ENCODE measurements at regions not wholly inside any gene's neighbourhood (a gene's known extent, or its start where the extent isn't known, plus 50 kb on each side); places are given as distances from the start of the nearest gene placed in this dataset.

DNA sequence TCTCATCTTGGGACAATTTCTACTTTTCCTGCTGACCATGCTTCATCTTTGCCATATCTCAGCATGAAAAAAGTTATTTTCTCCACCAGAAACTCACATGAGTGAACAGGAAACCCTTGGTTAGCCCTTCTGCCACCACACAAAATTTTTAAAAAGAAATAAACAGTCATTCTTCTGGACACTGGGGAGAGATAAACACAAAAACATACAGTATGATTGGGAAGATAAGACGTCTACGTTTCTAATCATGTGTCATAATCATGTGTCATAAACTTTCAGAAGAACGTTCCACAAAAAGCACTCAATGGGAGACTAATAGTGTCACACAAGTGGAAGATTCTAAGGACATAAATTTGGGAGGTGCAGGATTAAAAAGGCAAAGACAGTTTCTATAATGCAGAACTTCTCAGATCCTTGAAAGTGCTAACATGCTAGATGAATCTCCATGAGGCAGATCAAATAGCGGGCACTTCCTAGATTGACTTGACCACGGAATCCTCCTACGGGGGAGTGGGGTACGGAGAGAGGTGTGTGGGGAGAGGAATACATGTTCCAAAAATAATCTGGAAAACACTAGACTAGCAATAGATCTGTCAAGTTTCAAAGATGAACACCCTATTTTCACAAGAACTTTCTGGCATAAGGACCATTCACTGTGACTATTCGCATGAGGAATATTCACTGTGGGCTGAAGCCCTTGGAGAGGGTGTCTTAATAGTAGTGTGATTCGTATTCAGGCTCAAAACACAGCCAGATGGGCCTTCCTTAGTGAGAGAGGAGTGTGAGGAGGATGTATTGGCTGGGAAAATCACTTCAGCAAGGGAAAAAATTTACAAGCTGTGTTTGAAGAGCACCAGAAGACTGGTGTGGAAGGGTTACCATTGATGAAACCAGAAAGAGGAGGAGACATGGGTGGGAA, 206.7 kb downstream of the SETD4 start:
- no peak for DNase-seq (ENCODE audit: low read depth in 1 of 2, low spot score in 1 of 2)
- H3K4me3 ChIP-seq (replicated peaks; ENCODE audit: insufficient read depth, low read length) = no peak overlapping the region
- no peak overlapping the region for H3K27ac ChIP-seq (replicated peaks)
- H3K27me3 ChIP-seq (ENCODE audit: insufficient read depth, poor library complexity, severe bottlenecking) = peaks cover 12% of the 10 kb centered on the region
- TF ChIP-seq POLR2AphosphoS5 (IDR thresholded peaks at IDR 0.05; ENCODE audit: low read depth) = no peak
- TF ChIP-seq GABPA (IDR thresholded peaks at IDR 0.05; ENCODE audit: low read depth) = no peak
- no peak for TF ChIP-seq REST (IDR thresholded peaks at IDR 0.05; ENCODE audit: insufficient replicate concordance, low read depth)
- no peak for TF ChIP-seq SPI1 (IDR thresholded peaks at IDR 0.05; ENCODE audit: borderline replicate concordance, low read depth)

DNA sequence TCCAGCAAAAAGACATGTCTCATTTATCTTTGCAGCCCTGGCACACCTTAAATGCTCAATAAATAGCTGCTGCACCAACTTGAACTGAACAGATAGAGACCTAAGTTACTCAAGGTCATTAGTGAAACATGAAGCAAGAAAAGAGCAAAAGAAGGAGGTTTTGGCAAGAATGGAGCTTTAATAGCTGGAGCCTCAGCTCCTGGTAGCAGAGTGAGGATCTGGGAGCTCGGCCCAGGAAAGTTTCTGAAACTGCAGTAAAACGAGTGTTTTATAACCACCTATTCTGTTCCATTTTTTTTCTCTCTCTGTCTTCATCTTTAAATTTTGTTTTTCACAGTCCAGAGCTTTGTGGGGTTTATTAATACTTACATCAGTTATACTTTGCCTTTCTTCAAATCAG, 207.5 kb downstream of the SETD4 start:
- no peak for DNase-seq (ENCODE audit: low read depth in 1 of 2, low spot score in 1 of 2)
- Histone ChIP-seq H3K27ac (replicated peaks) (no peak overlapping the region), H3K4me3 (replicated peaks; ENCODE audit: insufficient read depth, low read length) (no peak overlapping the region), H3K27me3 (ENCODE audit: insufficient read depth, poor library complexity, severe bottlenecking) (peaks cover 12% of the 10 kb centered on the region)
- TF ChIP-seq REST (IDR thresholded peaks at IDR 0.05; ENCODE audit: insufficient replicate concordance, low read depth) (no peak), POLR2AphosphoS5 (IDR thresholded peaks at IDR 0.05; ENCODE audit: low read depth) (no peak), GABPA (IDR thresholded peaks at IDR 0.05; ENCODE audit: low read depth) (no peak), SPI1 (IDR thresholded peaks at IDR 0.05; ENCODE audit: borderline replicate concordance, low read depth) (no peak)
- TF ChIP-seq, protein P1, sequence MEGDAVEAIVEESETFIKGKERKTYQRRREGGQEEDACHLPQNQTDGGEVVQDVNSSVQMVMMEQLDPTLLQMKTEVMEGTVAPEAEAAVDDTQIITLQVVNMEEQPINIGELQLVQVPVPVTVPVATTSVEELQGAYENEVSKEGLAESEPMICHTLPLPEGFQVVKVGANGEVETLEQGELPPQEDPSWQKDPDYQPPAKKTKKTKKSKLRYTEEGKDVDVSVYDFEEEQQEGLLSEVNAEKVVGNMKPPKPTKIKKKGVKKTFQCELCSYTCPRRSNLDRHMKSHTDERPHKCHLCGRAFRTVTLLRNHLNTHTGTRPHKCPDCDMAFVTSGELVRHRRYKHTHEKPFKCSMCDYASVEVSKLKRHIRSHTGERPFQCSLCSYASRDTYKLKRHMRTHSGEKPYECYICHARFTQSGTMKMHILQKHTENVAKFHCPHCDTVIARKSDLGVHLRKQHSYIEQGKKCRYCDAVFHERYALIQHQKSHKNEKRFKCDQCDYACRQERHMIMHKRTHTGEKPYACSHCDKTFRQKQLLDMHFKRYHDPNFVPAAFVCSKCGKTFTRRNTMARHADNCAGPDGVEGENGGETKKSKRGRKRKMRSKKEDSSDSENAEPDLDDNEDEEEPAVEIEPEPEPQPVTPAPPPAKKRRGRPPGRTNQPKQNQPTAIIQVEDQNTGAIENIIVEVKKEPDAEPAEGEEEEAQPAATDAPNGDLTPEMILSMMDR (IDR thresholded peaks at IDR 0.05; ENCODE audit: insufficient read depth, low read length) = no peak

- no peak overlapping the region for H3K4me3 ChIP-seq (replicated peaks; ENCODE audit: insufficient read depth, low read length)
- peaks cover 12% of the 10 kb centered on the region for H3K27me3 ChIP-seq (ENCODE audit: insufficient read depth, poor library complexity, severe bottlenecking)
- no peak overlapping the region for H3K27ac ChIP-seq (replicated peaks)
Measured at GRCh38 chr21:35850542-35851103, 209.7 kb downstream of the SETD4 start.

DNA sequence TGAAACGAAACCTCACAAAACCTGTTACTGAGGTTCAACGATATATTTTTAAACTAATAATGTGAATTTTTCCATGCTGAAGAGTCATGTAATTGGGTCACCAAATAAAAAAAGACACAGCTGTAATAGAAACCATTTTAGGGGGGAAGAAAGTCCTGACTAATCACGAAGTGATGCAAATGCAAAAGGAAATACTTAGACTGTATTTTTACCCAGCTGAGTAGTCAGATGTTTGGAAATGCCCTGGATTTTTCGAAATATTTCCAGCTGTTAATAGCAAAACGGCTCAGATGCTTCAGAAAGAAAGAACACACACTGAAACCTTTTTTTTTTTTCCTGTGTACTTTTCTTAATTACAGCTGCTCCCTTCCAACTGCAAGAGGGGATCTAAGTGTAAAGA, 210.3 kb downstream of the SETD4 start:
- Histone ChIP-seq H3K4me3 (replicated peaks; ENCODE audit: insufficient read depth, low read length) (no peak overlapping the region), H3K27me3 (ENCODE audit: insufficient read depth, poor library complexity, severe bottlenecking) (peaks cover 12% of the 10 kb centered on the region), H3K27ac (replicated peaks) (no peak overlapping the region)
- no peak for TF ChIP-seq POLR2AphosphoS5 (IDR thresholded peaks at IDR 0.05; ENCODE audit: low read depth)
- TF ChIP-seq GABPA (IDR thresholded peaks at IDR 0.05; ENCODE audit: low read depth) = no peak
- no peak for TF ChIP-seq SPI1 (IDR thresholded peaks at IDR 0.05; ENCODE audit: borderline replicate concordance, low read depth)
- TF ChIP-seq, protein P1 (IDR thresholded peaks at IDR 0.05; ENCODE audit: insufficient read depth, low read length) = no peak
- TF ChIP-seq REST (IDR thresholded peaks at IDR 0.05; ENCODE audit: insufficient replicate concordance, low read depth) = no peak
- no peak for DNase-seq (ENCODE audit: low read depth in 1 of 2, low spot score in 1 of 2)

More at GRCh38 chr21:35850542-35851103, 209.7 kb downstream of the SETD4 start:
- DNase-seq (ENCODE audit: low read depth in 1 of 2, low spot score in 1 of 2) = no peak
- no peak for TF ChIP-seq POLR2AphosphoS5 (IDR thresholded peaks at IDR 0.05; ENCODE audit: low read depth)
- no peak for TF ChIP-seq GABPA (IDR thresholded peaks at IDR 0.05; ENCODE audit: low read depth)

Measured in HL-60 (cell line).